HEK293T (cell line): ENCODE measurements at regions not wholly inside any gene's neighbourhood (a gene's known extent, or its start where the extent isn't known, plus 50 kb on each side); places are given as distances from the start of the nearest gene placed in this dataset.

Source experiments
- ARNT ChIP-seq: fragments of 450-650 bp; IDR thresholded peaks from 2 replicates; pipeline ENCODE4 v1.6.1; 2017; ENCODE audit warnings: mild to moderate bottlenecking
- BHLHE40 ChIP-seq: fragments of 450-650 bp; IDR thresholded peaks from 2 replicates; pipeline ENCODE4 v1.6.1; 2016; ENCODE audit warnings: mild to moderate bottlenecking, moderate library complexity, borderline replicate concordance
- ELF4 ChIP-seq: fragments of 450-650 bp; IDR thresholded peaks from 2 replicates; pipeline ENCODE4 v1.6.1; 2017; ENCODE audit warnings: antibody characterized with exemption
- FOXK2 ChIP-seq: fragments of 450-650 bp; IDR thresholded peaks from 2 replicates; pipeline ENCODE4 v1.6.1; 2016; ENCODE audit warnings: mild to moderate bottlenecking
- SP1 ChIP-seq: fragments of 450-650 bp; IDR thresholded peaks from 2 replicates; pipeline ENCODE4 v1.6.1; 2017

DNA sequence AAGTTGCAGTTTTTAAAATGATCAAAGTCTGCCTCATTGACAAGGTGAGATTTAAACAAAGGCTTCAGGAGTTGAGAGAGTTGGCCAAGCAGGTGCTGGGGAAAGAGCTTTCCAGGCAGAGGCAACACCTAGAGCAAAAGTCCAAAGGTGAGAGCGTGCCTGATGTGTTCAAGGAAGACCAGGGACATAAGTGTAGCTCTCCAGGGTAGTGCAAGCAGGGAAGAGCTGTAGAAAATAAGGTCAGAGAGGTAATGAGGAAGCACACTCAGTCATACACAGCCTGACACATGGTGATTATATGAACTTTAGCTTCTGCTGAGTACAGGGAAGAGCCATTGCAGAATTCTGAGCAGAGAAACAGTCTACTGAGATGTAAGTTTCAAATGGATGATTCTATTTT lies 265.0 kb upstream of the NWD2 start:
- TF ChIP-seq FOXK2 (no peak), BHLHE40 (no peak), ARNT (no peak), ELF4 (no peak), SP1 (no peak)
